GM21576 (cell line): ENCODE measurements at regions not wholly inside any gene's neighbourhood (a gene's known extent, or its start where the extent isn't known, plus 50 kb on each side); places are given as distances from the start of the nearest gene placed in this dataset.

Experiments
- ATAC-seq: cut with Tn5 transposase; IDR thresholded peaks from one replicate; pipeline ENCODE4 v1.9.1; 2021; ENCODE audit warnings: mild to moderate bottlenecking, moderate library complexity; ENCODE audit not compliant: unreplicated experiment

DNA sequence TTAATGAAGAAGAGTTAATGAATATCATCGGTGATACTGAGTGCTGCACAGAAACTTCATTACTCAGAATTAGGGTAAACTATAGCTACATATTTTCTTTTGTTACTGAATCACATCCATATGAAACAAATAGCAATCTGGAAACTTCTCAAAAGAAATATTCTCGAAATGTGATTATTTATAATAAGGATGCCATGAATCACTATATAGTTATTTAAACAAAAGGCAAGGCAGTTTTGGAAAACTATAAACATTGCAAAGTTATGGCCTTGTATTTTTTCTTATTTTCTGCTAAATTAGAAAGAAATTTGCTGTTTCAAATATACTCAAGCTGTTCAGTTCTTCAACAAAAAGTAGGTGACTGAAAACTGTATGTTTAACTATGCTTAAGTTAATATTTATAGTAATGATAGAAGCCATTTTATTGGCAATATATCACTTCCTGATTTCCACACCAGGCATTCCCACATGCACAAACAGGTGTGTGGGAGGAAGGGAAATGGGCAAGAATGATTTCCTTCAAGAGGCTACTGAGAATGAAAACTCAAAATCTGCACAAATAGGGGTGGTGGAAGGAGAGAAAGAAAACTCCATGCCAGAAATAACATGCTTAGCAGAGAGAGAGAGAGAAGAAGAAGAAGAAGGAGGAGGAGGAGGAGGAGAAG lies 74.5 kb upstream of the FRY start:
- no peak for ATAC-seq

DNA sequence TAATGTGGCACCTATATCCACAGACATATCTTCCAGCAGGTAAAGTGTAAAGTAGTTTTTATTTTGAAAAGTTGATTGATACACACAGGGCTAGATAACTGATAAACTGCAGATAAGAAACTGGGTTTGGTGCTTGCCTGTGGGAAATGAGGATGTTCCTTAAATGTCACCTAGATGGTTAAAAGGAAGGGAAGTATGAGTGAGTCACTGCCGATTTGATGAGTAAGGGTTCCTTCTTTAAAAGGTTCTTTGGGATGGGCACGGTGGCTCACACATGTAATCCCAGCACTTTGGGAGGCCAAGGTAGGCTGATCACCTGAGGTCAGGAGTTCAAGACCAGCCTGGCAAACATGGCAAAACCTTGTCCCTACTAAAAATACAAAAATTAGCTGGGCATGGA lies 73.8 kb upstream of the FRY start:
- ATAC-seq: no peak

DNA sequence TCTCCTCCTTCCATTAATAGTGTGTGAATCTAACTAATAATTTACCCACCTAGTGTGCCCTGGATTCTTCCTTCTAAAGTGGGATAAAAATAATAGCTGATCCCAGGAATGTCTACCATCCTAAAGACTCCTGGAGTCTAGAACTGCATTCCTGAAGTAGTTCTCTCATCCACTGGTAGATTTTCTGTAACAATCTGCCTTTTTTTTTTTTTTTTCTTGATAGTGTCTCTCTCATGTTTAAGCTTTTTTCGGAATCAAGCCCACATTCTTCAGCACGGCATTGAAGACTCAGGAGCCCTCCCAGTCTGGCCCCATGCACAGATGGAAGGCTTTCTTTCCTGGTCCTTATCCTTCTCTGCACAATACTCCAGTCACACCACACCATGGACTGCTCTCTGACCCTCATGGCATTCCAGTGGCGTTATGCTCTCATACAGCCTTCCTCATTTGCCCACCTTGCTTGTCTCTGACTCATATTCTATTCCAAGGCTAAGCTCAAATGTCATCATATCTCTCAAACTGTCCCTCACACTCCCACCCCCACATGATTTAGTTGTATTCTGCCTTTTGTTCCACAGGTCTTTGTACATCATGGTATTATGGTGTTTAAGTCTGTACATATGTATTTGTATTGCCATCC lies 68.7 kb upstream of the FRY start:
- ATAC-seq: no peak

DNA sequence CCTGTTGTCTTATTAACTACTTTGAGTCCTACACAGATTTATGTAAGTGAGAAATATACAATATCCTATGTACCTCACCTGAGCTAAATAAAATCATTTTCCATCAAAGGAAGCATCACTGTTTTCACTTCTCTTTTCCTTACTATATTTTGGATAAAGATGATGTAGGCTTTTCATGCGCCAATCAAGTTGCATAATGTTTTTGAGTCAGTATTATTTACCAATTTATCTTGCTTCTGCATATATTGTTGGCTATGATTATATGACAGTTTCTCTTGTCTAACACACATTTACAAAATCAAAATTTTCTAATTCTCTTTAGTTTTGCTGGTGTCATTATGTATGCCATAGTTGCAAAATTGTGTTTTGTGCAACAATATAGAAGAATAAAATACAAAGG lies 67.9 kb upstream of the FRY start:
- ATAC-seq: no peak

DNA sequence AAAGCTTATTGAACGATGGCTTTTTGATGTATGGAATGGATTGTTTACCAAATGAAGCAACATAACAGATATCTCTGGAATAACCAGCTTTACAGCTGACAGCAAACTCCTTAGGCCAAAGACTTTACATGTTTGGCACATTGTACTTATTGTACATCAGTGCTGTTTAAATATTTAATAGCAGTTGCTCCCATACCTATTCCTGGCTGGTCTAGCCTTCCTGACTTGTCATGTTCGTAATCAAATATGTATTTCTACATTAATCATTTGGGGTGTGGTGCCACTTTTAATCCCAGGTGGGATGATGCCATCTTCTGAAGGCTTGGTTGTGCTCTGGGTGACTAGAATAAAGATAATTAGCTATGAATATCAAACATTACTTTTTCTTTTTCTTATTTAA lies 67.4 kb upstream of the FRY start:
- no peak for ATAC-seq

- ATAC-seq: peak; percentile 90
Observed at GRCh38 chr13:31965361-31966066, 66.1 kb upstream of the FRY start.

DNA sequence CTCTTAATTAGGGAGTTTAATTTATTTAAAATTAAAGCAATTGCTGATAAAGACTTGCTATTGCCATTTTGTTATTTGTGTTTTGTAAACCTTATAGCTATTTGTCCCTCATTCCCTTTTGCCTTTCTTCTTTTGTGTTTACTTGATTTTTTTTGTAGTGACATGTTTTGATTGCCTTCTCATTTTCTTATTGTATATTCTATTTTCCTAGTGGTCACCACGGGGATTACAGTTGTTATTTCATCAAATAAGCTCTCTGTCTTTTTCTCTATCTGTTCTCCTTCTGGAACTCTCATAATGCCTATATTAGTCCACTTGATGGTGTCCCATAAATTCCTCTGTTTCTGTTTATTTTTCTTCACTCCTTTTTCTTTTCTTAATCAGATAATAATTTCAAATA lies 64.4 kb upstream of the FRY start:
- no peak for ATAC-seq

GRCh38 chr13:31968473-31968872 lies 63.1 kb upstream of the FRY start:
- no peak for ATAC-seq

- ATAC-seq: no peak
Observed at GRCh38 chr13:31970231-31970930, 61.2 kb upstream of the FRY start.

- ATAC-seq: no peak
Observed at GRCh38 chr13:31972453-31972852, 59.1 kb upstream of the FRY start.

DNA sequence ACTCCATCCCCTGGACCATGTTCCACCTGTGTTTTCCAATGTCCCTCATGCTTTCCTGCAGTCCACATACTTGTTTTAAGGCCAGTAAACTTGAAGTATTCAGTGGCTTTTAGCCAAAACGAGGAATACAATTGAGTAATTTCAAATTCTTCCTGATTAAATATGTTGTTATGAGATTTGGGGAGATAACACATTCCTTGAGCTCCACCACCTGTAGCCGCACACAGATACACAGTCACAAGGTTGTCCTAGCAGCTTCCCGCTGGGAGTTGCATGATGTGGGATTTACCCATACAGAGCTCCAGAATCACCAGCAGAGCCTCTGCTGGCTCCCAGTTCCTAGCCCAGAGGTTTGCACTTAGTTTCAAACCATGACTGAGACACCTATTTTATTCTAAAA lies 53.6 kb upstream of the FRY start:
- no peak for ATAC-seq

DNA sequence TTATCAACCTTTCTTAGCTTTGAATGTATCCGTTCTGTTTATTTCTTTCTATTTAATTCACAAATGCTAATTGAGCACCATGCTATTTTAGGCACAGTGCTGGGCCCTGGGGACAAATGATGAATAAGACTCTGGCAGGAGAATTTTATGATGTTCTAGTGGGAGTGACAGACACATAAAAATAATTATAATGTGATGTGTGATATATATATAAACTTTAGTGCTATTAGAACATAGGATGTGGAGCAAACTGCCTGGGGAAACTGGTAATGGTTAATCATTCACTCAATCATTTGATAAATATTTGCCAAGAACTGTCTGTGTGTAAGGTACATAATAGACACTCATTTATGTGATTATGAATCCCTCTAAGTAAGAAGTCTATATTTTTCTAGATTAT lies 50.7 kb upstream of the FRY start:
- ATAC-seq: no peak
